AML-193 (cell line): ENCODE measurements at regions not wholly inside any gene's neighbourhood (a gene's known extent, or its start where the extent isn't known, plus 50 kb on each side); places are given as distances from the start of the nearest gene placed in this dataset.
"Not testable (repeated sequence)": the region's sequence is repeated elsewhere in the genome, so short reads cannot be mapped to it uniquely, and the experiment has no call there.

Experiments
- DNase-seq, 2 experiments: peaks; one replicate each; lab custom pipeline; 2025; lab: John Stamatoyannopoulos, UW

DNA sequence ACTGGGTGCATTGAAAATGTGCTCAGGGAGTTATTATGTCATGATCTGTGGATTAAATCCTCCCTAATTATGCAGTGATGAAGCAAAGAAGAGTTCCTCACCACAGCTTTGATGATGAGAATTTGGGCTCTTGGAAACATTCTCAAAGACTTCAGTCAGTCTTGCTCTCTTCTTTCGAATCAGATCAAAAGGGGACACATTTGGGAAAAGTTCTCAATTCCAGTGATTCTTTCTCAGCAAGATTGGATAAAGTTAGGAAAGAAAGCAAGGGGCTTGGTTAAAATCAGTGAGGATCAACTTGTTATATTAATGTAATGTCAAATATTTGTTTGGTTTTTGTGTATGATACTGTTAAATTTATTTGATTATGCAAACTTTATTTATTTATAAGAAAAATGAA lies 411.3 kb upstream of the ACTBL2 start:
- no peak for DNase-seq

GRCh38 chr5:57891443-57891842 lies 408.8 kb upstream of the ACTBL2 start:
- no peak for DNase-seq

DNA sequence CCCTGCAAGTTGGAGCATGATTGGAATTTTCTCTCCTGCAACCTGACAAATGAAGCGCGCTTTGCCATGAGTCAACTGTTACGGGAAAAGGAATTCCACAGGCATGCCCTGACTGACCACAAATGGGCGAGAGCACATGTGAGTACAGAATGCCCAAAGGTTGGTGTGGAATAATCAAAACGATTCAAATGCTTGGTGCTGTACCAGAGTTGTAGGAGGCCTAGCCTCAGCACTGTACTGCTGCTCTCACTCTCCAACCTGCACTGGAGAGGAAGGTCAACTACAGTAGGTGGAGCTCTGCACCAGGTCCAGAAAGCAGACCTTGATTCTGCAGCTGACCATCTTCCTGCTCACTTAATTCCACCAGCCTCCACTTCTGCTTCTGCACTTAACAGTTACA lies 406.9 kb upstream of the ACTBL2 start:
- no peak for DNase-seq

DNA sequence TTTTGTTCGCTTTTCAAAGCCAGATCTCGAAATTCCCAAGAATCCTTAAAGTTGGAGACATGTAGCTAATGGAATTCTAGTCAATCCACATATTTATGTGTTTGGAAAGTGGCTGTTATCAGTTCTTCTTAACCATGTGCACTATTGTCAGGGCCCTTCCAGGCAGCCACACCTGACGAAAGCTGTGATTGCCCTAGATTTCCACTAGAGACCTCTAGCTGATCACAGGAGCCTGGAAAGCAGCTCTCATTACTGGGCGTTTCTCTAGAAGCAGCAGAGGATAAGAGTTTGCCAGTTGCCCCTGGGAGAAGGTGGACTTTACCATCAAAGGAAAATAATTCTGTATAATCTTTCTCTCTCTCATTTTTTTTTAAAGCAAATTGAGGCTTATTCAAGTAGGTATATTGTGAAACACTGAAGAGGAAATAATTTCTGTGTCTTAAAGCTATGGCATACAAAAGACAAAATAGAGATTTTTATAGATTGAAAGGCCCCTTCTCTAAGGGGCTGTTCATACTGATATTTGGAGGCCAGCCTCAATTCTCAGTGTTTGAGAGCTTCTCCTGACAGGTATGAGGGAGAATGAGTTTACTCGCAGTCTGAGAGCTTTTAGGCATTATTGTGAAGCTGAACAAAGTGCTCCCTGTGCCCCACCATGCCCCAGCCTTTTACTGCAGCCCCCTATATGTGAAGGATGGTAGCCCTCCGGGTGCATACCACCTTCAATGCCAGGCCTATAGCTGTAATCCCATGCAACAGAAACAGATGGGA lies 405.4 kb upstream of the ACTBL2 start:
- DNase-seq = peak in 1 of 2 experiments; percentile 6

- no peak for DNase-seq
Measured at GRCh38 chr5:57884346-57885102, 401.9 kb upstream of the ACTBL2 start.

GRCh38 chr5:57880216-57880615 lies 397.6 kb upstream of the ACTBL2 start:
- no peak for DNase-seq

- no peak for DNase-seq
Measured at GRCh38 chr5:57878301-57878722, 395.7 kb upstream of the ACTBL2 start.

- DNase-seq = no peak
Measured at GRCh38 chr5:57871496-57871895, 388.9 kb upstream of the ACTBL2 start.

DNA sequence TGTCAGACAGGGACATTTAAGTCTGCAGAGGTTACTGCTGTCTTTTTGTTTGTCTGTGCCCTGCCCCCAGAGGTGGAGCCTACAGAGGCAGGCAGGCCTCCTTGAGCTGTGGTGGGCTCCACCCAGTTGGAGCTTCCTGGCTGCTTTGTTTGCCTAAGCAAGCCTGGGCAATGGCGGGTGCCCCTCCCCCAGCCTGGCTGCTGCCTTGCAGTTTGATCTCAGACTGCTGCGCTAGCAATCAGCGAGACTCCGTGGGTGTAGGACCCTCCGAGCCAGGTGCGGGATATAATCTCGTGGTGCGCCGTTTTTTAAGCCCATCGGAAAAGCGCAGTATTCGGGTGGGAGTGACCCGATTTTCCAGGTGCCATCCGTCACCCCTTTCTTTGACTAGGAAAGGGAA lies 387.7 kb upstream of the ACTBL2 start:
- DNase-seq = not testable (repeated sequence)

DNA sequence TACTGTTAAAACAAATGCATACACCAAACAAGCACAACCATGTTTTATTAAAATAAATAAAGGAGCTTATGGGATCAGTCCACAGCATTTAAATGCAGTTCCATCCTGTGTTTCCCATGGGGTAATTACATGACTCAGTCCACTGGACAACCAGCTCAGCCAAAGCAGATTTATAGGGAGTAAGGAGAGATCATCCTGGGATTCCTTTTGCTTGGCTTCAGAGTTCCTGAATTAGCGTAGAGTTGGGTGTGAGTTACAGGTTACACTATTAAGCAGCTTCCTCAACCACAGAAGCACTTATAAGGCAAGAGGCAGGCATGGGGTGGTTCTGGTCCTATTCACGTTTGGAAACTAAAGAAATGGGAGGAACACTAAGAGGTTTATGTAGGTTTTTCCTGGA lies 381.1 kb upstream of the ACTBL2 start:
- no peak for DNase-seq

GRCh38 chr5:57862942-57863341 lies 380.3 kb upstream of the ACTBL2 start:
- DNase-seq = no peak

GRCh38 chr5:57862471-57862911 lies 379.9 kb upstream of the ACTBL2 start:
- DNase-seq = no peak

DNA sequence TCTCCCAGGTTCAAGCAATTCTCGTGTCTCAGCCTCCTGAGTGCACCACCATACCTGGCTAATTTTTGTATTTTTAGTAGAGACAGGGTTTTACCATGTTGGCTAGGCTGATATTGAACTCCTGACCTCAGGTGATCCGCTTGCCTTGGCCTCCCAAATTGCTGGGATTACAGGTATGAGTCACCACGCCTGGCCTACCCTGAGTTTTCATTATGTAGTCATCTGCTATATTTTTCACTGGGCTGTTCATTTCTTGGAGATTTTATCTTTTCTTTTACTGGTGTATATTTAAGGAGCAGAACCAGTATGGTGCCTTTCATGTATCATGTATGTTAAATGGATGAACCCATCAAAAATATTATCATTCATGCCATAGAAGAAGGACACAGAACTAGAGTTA lies 377.0 kb upstream of the ACTBL2 start:
- no peak for DNase-seq

DNA sequence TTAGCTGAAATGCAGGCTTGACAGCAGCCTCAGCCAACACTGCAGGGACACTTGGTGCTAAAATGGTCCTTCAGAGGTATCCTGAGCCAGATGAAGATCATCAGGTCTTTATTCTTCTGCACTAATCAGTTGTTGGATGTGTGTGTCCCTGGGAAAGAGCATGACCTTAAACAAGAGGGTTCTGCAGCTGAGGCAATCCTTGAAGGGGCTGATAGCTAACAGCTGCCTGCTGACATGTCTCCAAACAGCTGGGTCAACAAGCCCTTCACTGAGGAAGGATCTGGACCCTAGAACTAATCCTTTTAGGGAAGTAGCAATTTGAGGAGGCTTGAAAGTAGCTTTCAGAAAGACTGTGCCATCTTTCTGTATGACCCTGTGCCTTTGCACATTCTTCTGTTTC lies 376.3 kb upstream of the ACTBL2 start:
- DNase-seq = no peak

- no peak for DNase-seq
Measured at GRCh38 chr5:57857696-57858095, 375.1 kb upstream of the ACTBL2 start.

GRCh38 chr5:57855831-57856230 lies 373.2 kb upstream of the ACTBL2 start:
- DNase-seq = no peak

- no peak for DNase-seq
Measured at GRCh38 chr5:57853929-57854697, 371.5 kb upstream of the ACTBL2 start.

- no peak for DNase-seq
Measured at GRCh38 chr5:57850109-57850508, 367.5 kb upstream of the ACTBL2 start.

- no peak for DNase-seq
Measured at GRCh38 chr5:57845025-57845424, 362.4 kb upstream of the ACTBL2 start.

GRCh38 chr5:57844410-57844809 lies 361.8 kb upstream of the ACTBL2 start:
- no peak for DNase-seq

DNA sequence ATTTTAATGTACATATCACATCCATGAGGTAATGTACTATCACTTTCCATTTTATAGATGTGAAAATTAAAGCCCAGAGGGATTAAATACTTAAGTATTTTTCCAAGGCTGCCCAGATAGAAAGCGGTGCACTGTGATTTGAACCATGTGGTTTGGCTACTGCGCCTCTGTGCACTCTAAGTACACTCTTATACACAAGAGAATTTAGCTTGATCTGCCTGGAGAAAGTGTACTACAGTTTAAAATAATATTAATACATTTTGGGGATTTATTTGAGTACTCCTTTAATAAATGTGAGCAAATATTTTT lies 360.4 kb upstream of the ACTBL2 start:
- no peak for DNase-seq

DNA sequence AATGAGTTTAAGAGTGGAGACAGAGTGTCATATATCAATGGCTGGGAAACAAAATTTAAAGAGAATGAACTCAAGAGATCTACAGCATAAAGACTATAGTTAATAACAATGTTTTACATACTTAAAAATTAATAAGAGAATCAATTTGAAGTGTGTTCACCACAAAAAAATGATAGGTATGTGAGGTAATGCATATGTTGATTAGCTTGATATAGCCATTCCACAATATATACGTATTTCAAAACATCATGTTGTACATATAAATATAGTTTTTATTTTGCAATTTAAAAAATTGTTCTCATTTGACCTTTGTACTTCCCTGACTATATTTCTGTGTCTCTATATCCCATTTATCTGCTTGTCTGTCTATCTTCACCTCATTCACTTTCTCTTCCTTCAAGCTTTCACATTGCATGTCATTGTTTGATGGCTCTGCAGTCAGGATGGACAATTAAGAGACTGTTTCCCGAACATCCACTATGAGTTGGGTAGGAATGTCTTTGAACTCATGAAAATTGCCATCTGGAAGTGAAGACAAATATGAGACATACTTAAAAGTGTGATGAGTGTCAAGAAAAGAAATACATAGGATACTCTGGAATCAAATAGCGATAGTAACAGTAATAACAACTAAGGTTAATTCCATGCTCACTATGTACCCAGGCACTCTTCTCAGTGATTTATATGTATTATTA lies 359.9 kb upstream of the ACTBL2 start:
- DNase-seq = no peak
